Caco-2 (cell line): ENCODE measurements at regions not wholly inside any gene's neighbourhood (a gene's known extent, or its start where the extent isn't known, plus 50 kb on each side); places are given as distances from the start of the nearest gene placed in this dataset.

Source experiments
- BruUV-seq: library from RNA; stranded (reverse); fragments of 400-500 nt; replicated peaks from 2 replicates; lab custom pipeline; 2021; lab: Mats Ljungman, UMichigan
- CTCF ChIA-PET: fragments of 300-600 bp; sonication (Branson Sonifier 250); formaldehyde crosslinking; loops from one replicate; lab custom pipeline; 2022; ENCODE audit warnings: antibody characterized with exemption; lab: Charles Lee
- POLR2A ChIA-PET: fragments of 300-600 bp; sonication (Branson Sonifier 250); formaldehyde crosslinking; loops from one replicate; lab custom pipeline; 2022; ENCODE audit warnings: antibody characterized with exemption; lab: Charles Lee
- DNase-seq, 2 experiments: peaks; one replicate each; pipeline versions ENCODE4 v3.0.0 to v3.0.0-alpha.2; 2020 to 2022
- H3K27me3 ChIP-seq: replicated peaks from 2 replicates; pipeline ENCODE4 v1.6.0; 2011; ENCODE audit warnings: low read length; ENCODE audit not compliant: control insufficient read depth, insufficient read depth
- H3K36me3 ChIP-seq: 2 replicates; pipeline ENCODE4 v1.5.1; 2011; ENCODE audit warnings: low read length; ENCODE audit not compliant: control insufficient read depth, insufficient read depth
- H3K4me1 ChIP-seq: fragments of 250-450 bp; sonication (Bioruptor Pico); 2 replicates; pipeline ENCODE4 v1.5.1; 2020; ENCODE audit warnings: mild to moderate bottlenecking
- H3K4me3 ChIP-seq: 2 replicates; pipeline ENCODE4 v1.5.1; 2011; ENCODE audit warnings: low read depth, mild to moderate bottlenecking, control low read depth, low read length
- H3K9me3 ChIP-seq: fragments of 250-450 bp; sonication (Bioruptor Pico); 2 replicates; pipeline ENCODE4 v1.5.1; 2020; ENCODE audit warnings: mild to moderate bottlenecking, moderate library complexity
- H3K27ac Mint-ChIP-seq: one replicate; pipeline ENCODE4 v1.8.0; 2022; ENCODE audit warnings: mixed read lengths; ENCODE audit not compliant: unreplicated experiment
- H3K27me3 Mint-ChIP-seq: one replicate; pipeline ENCODE4 v1.8.0; 2022; ENCODE audit warnings: mixed read lengths; ENCODE audit not compliant: insufficient read depth, unreplicated experiment
- H3K36me3 Mint-ChIP-seq: one replicate; pipeline ENCODE4 v1.8.0; 2022; ENCODE audit warnings: mild to moderate bottlenecking, mixed read lengths; ENCODE audit not compliant: insufficient read depth, unreplicated experiment
- H3K4me1 Mint-ChIP-seq: one replicate; pipeline ENCODE4 v1.8.0; 2022; ENCODE audit warnings: low read depth, mixed read lengths; ENCODE audit not compliant: unreplicated experiment
- H3K4me3 Mint-ChIP-seq: one replicate; pipeline ENCODE4 v1.8.0; 2022; ENCODE audit warnings: mild to moderate bottlenecking, moderate library complexity, mixed read lengths; ENCODE audit not compliant: unreplicated experiment
- H3K9me3 Mint-ChIP-seq: one replicate; pipeline ENCODE4 v1.8.0; 2022; ENCODE audit warnings: mixed read lengths; ENCODE audit not compliant: unreplicated experiment
- intact Hi-C: fragments of 100-400 bp; cut with micrococcal nuclease; formaldehyde crosslinking; loops from one replicate; pipeline ENCODE4 v1.10.0; 2022; ENCODE audit not compliant: unreplicated experiment
- TF ChIP-seq, protein P1 (sequence below), 2 experiments: fragments of 200-600 bp in 1 of 2; IDR thresholded peaks; 1 replicate in 1 of 2; 2 replicates in 1 of 2; pipeline versions ENCODE4 v1.5.1 to v1.8.0; 2011 to 2022; ENCODE audit warnings: antibody characterized with exemption in 1 of 2, control low read depth in 1 of 2, inconsistent platforms in 1 of 2, low read depth in 1 of 2, low read length in 1 of 2, mild to moderate bottlenecking in 1 of 2, moderate library complexity in 1 of 2; ENCODE audit not compliant: insufficient read depth in 1 of 2, severe bottlenecking in 1 of 2, unreplicated experiment in 1 of 2

DNA sequence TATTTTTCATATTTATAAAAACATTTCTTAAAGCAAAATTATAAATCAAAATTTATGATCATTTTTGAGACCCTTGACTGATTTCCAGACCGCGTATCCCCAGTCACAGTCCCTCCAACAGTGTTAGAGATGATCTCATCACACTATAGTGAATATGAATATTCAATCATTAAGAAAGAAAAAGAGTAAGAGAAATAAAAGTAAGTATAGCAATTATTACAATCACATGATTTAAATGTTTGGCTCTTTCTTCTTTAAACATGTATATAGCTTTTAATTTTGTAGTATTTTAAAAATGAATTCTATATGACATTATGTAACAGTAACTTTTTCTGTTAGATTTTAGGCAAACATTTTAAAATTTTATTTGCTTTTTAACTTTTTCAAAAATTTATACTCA, 438.3 kb downstream of the RFPL4B start:
- Histone ChIP-seq H3K9me3 (no peaks in the 10 kb centered on the region), H3K4me3 (no peak overlapping the region), H3K27me3 (no peaks in the 10 kb centered on the region), H3K4me1 (no peaks in the 10 kb centered on the region), H3K36me3 (no peaks in the 10 kb centered on the region)
- no peaks in the 10 kb centered on the region for H3K36me3 Mint-ChIP-seq
- H3K27me3 Mint-ChIP-seq = peaks cover 7% of the 10 kb centered on the region
- intact Hi-C loops = loop anchor here (10.0 kb wide), 1 partner anchor 89 kb away; no protein-coding TSS in a partner anchor
- POLR2A ChIA-PET = no interaction called here
- H3K4me3 Mint-ChIP-seq = no peak overlapping the region
- H3K4me1 Mint-ChIP-seq = no peaks in the 10 kb centered on the region
- DNase-seq = no peak
- CTCF ChIA-PET = no interaction called here
- H3K9me3 Mint-ChIP-seq = no peaks in the 10 kb centered on the region
- TF ChIP-seq, protein P1, sequence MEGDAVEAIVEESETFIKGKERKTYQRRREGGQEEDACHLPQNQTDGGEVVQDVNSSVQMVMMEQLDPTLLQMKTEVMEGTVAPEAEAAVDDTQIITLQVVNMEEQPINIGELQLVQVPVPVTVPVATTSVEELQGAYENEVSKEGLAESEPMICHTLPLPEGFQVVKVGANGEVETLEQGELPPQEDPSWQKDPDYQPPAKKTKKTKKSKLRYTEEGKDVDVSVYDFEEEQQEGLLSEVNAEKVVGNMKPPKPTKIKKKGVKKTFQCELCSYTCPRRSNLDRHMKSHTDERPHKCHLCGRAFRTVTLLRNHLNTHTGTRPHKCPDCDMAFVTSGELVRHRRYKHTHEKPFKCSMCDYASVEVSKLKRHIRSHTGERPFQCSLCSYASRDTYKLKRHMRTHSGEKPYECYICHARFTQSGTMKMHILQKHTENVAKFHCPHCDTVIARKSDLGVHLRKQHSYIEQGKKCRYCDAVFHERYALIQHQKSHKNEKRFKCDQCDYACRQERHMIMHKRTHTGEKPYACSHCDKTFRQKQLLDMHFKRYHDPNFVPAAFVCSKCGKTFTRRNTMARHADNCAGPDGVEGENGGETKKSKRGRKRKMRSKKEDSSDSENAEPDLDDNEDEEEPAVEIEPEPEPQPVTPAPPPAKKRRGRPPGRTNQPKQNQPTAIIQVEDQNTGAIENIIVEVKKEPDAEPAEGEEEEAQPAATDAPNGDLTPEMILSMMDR (IDR thresholded peaks at IDR 0.05; ENCODE audit: insufficient read depth in 1 of 2, low read depth in 1 of 2, low read length in 1 of 2, severe bottlenecking in 1 of 2, unreplicated experiment in 1 of 2) = no peak
- no TSS peak for BruUV-seq
- no peak overlapping the region for H3K27ac Mint-ChIP-seq

DNA sequence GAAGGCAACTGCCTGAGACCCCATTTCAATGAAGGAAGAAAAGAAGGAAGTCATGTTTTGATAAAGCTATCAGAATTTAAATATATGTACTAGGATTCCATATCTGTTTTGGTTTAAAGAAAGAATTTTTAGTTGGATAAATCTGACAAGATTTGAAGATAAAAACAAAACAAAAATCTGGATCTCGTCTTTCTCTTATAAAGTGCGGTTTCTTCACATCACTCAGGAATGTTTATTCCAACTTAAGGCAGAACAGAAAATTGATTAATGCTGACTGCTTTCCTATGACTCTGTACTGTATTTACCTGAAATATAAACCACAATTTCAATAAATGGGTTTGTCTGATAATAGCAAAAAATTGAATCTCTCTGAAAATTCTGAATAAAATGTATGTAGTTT, 439.7 kb downstream of the RFPL4B start:
- TF ChIP-seq, protein P1 (IDR thresholded peaks at IDR 0.05; ENCODE audit: insufficient read depth in 1 of 2, low read depth in 1 of 2, low read length in 1 of 2, severe bottlenecking in 1 of 2, unreplicated experiment in 1 of 2) = no peak
- no peak overlapping the region for H3K4me3 Mint-ChIP-seq
- Histone ChIP-seq H3K27me3 (no peaks in the 10 kb centered on the region), H3K36me3 (no peaks in the 10 kb centered on the region), H3K4me3 (no peak overlapping the region), H3K9me3 (no peaks in the 10 kb centered on the region), H3K4me1 (no peaks in the 10 kb centered on the region)
- no peak for DNase-seq
- BruUV-seq = no TSS peak
- intact Hi-C loops = loop anchor here (10.0 kb wide), 1 partner anchor 88 kb away; no protein-coding TSS in a partner anchor
- H3K27ac Mint-ChIP-seq = no peak overlapping the region
- no peaks in the 10 kb centered on the region for H3K4me1 Mint-ChIP-seq
- H3K27me3 Mint-ChIP-seq = peaks cover 7% of the 10 kb centered on the region
- no peaks in the 10 kb centered on the region for H3K9me3 Mint-ChIP-seq
- ChIA-PET POLR2A (no interaction called here), CTCF (no interaction called here)
- H3K36me3 Mint-ChIP-seq = no peaks in the 10 kb centered on the region

DNA sequence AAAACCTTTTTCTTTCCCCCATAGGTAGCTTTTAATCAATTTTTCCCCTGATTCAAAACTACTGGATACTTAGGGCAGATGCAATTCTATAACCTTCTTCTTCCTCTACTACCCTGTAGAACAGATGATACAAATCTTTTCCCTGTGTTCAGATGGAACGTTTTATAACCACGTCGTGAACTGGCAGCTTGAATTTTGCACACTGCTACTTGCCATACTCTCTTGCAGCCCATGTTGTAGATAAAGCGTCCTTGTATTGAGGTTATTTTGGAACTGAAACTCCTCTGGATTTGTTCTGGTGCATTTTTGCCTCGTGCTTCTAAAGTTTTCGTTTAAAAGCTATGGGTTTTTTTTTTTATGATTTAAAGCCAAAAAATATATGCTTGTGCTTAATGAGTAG, 440.2 kb downstream of the RFPL4B start:
- intact Hi-C loops = loop anchor here (10.0 kb wide), 1 partner anchor 87 kb away; no protein-coding TSS in a partner anchor
- no peak overlapping the region for H3K4me3 ChIP-seq
- H3K4me1 Mint-ChIP-seq = no peaks in the 10 kb centered on the region
- ChIA-PET CTCF (no interaction called here), POLR2A (no interaction called here)
- H3K9me3 ChIP-seq = no peaks in the 10 kb centered on the region
- H3K27ac Mint-ChIP-seq = no peak overlapping the region
- H3K27me3 ChIP-seq = no peaks in the 10 kb centered on the region
- TF ChIP-seq, protein P1 (IDR thresholded peaks at IDR 0.05; ENCODE audit: insufficient read depth in 1 of 2, low read depth in 1 of 2, low read length in 1 of 2, severe bottlenecking in 1 of 2, unreplicated experiment in 1 of 2) = no peak
- H3K4me1 ChIP-seq = no peaks in the 10 kb centered on the region
- H3K36me3 ChIP-seq = no peaks in the 10 kb centered on the region
- no peak for DNase-seq
- no TSS peak for BruUV-seq
- H3K9me3 Mint-ChIP-seq = no peaks in the 10 kb centered on the region
- peaks cover 8% of the 10 kb centered on the region for H3K27me3 Mint-ChIP-seq
- H3K4me3 Mint-ChIP-seq = no peak overlapping the region
- no peaks in the 10 kb centered on the region for H3K36me3 Mint-ChIP-seq
